CD4-positive, alpha-beta T cell treated with Interleukin-4 for 4 hours (primary cell): ENCODE measurements at regions not wholly inside any gene's neighbourhood (a gene's known extent, or its start where the extent isn't known, plus 50 kb on each side); places are given as distances from the start of the nearest gene placed in this dataset.

Experiments used
- DNase-seq: peaks from one replicate; pipeline ENCODE4 v3.0.0-alpha.2; 2020

- no peak for DNase-seq
Measured at GRCh38 chr18:60667016-60667415, 294.4 kb upstream of the MC4R start.

DNA sequence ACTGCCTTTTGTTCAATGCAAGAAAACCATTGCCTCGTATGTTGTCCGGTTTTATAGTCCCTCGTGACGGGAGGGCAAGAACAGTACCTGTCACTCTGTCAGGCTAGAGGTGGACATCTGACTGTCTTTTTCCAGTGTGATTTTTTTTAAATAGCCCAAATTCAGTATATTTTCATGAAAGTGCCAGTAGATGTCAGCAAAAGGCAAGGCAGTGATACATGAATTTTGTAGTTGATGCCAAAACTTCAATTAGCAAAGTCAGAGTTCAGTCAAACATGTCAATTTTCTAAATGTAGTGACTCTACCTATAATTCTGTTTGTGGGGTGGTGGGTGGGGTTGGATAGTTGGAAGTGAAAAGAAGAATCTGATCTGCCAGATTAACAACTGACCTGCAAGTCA is 296.0 kb upstream of the MC4R start:
- DNase-seq, result no peak

DNA sequence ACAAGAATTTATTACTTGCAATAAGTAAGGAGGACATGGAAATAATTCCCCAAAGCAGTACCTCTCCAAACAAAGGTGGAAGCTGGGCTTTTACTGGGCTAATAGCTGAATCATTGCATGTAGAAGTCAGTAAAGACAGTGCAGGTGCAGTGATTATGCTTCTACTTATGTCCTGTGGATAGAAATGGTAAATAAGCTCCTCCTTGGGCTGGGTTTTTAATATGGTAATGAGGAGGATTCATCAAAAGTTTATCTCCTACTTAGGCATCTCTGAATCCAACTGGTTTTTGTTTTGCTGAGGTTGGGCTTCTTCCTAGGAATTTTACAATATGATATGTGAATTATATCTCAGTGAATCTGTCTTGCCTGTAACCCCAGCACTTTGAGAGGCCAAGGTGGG is 297.4 kb upstream of the MC4R start:
- DNase-seq, result no peak

DNA sequence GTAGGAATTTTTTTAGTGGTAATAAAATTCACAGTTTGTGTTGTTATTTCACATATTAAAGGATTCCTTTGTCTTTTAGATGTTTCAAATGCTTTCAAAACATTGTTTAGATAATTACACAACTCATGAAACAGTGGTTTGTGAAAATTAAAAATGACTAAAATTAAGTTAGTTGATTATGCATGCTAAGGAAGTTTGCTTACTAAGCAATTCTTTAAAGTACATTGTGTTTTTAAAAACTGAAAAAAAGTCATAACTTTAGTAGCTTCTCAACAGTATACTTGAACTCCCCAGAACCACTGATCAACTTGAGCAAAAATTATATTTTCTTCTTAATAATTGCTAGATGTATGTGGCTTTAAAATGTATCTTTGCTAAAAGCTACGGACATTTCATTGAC is 298.4 kb upstream of the MC4R start:
- DNase-seq, result no peak

DNA sequence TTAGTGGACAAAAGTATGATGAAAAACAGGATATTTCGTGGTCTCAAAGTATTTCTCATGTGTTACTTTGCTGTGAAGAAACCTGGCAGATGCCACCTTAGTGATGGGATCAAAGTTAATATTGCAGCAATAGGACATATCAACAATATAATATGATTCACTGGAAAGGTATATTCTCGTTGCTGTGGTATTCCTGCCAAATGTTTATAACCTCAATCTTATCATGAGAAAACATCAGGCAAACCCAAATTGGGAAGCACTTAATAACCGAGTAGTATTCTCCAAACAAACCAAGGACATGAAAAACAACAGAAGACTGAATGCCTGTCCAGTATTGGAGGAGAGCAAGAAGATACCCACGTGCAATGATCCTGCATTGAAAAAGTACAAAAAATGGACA is 302.6 kb upstream of the MC4R start:
- no peak for DNase-seq

DNA sequence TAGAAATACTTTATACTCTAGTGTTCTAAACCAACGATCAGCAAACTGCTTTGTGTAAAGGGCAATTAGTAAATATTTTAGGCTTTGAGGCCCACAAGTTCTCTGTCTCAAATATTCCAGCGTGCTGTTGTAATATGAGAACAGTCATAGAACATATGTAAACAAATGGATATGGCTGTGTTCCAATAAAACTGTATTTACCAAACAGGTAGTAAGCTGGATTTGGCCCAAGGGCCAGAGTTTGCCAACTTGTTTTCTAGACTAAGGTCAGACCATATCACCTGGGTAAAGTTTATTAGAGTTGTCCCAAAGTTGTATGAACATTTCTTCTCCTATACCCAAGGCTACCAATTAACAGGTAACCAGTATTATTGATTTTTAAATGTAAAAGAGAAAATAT is 303.2 kb upstream of the MC4R start:
- no peak for DNase-seq

DNA sequence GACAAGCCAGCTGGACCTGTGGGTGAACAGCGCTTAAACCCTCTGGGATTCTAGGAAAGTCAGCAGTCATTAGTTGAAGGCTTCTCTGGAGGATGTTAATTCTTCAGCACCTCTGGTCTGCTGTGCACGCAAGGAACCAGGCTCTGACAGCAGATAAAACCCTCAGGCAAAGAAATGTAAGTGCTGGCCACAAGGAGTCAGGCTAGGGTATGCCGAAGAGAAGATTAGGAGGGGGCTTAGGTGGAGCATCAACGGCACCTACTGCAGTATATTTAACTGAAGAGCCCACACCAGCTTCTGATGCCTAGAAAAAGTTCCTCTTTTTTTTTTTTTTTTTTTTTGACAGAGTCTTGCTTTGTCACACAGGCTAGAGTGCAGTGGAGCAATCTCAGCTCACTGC is 304.2 kb upstream of the MC4R start:
- no peak for DNase-seq

GRCh38 chr18:60684843-60685513 is 312.4 kb upstream of the MC4R start:
- DNase-seq, result no peak

DNA sequence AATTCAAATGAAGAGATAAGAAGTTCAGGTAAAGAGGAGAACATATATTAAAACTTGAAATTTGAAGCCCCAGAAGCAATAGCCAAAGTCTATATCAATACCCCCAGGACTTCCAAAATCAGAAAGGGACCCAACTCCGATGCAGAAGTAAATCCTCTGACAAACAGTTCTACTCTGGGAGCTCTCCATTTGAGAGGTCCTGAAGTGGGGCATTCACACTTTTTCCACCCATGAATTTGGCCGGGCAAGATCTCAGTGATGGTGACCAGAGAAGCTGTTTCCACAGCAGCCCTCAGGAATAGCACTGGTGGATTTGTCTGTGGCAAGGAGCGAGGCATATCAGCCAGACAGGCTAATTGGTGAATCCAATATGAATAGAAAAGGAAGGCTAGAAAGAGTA is 313.6 kb upstream of the MC4R start:
- no peak for DNase-seq

- DNase-seq, result no peak
Measured at GRCh38 chr18:60691061-60691460, 318.5 kb upstream of the MC4R start.

DNA sequence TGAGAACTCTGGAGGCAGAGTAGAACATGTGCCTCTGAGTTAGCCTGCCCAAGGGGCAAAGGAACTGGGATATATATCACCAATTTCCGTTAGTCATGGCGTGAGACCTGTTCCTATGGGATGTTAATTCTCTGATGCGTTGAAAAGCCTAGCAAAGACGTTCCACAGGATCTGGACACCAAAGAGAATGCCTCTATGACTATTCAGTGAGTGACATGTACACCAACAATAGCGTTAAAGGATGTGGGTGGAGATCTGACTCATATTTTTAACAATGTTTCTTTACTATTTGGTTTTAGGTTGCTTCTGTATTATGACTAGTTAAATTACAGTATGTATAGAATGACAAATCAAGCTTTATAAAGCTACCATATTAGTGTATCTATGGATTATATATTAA is 320.9 kb upstream of the MC4R start:
- DNase-seq, result no peak

DNA sequence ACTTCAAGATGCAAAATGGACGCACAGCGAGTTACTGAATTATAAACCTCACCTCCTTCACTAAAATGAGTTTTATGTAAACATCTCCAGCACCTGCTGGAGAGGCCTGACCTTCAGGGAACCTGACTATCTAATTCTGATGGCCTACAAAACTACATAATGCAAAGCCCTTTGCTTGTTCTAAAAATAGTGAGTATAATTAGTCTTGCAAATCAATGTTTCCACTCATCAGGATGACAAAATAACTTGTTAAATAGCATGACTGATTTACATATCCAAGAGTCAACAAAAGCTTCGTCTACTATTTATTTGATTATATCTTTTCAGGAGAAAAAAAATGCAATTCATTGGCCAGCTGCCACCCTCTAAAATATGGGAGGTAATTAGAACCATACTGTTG is 326.3 kb upstream of the MC4R start:
- no peak for DNase-seq

- no peak for DNase-seq
Measured at GRCh38 chr18:60722742-60723141, 350.2 kb upstream of the MC4R start.

DNA sequence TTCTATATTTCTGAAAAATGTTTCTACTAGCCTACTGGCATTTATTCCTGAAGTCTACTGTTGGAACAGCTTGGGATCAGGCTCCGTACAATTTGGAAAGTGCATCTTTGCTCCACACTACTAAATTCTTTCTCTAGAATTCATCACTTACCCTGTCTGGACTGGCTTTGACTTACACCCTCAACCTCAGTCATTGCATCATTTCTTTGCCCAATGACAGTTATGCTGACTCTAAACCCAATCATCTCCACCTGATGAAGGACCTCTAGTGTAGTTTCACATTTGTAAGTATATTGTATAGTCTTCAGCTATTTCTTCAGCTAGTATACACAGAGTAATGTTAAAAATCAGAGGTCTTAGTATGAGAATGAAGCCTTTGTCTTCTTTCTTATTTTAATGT is 359.6 kb upstream of the MC4R start:
- no peak for DNase-seq

DNA sequence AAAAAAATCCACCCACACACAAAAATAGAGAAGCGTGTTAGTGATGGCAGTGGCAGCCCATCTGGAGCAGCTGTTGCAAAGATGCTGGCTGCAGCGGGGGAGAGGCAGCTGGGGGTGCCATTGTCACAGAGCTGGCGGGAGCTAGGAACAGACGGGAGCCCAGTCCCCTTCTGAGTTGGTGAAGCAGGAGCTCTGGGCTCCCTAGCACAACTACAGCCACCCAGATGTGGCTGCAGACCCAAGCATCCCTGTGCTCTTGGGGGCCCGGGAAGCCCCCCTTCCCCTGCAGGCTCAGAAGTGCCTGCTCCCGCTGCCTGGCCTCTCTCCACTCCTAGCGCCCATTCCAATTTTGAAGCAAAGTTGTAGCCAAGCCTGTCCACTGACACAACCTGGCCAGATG is 366.6 kb upstream of the MC4R start:
- DNase-seq, result no peak

- DNase-seq, result no peak
Measured at GRCh38 chr18:60740313-60740712, 367.7 kb upstream of the MC4R start.

- no peak for DNase-seq
Measured at GRCh38 chr18:60746491-60746890, 373.9 kb upstream of the MC4R start.

- DNase-seq, result no peak
Measured at GRCh38 chr18:60746919-60747318, 374.3 kb upstream of the MC4R start.

DNA sequence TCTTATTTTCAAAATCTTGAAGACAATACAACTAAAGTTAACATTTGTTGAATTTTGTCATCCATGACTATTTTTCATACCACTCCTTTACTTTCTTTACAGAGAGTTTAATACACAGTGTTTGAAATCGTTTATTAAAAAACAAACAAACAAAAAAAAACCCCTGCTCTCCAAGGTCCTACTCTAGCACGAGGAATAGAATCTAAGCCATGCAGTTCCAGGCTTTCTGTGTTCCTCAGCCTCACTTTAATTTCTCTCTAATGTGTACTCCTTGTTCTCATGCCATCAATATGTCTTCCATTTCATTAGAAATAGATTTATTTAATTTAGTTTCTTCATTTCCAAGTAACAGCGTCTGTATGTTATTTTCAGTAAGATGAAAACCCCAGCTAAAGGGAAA is 381.2 kb upstream of the MC4R start:
- DNase-seq, result no peak

DNA sequence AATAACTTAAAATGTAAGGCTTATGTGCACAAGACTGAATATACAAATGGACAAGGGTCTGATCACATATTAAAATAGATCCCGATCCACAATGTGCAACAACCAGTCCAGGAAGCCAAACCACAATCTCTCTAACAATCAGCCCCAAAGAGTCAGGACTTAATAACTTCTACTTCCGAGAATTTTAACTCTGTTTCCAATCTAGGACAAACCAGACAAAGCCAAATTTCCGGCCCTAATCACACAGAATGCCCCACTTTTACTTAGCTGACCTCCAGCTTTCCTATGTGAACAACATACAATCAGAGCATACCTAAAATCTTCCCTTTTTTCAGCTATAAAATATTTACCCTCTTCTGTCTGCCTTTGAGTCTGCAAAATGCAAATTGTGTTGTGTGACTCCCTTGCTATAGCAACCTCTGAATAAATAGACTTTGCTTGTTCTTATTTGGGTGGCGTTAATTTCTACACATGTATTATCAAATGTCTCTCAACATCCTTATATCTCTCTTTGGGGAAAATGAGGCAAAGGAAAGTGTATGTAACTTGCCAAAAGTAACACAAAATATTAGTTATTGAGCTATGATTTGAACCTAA is 381.9 kb upstream of the MC4R start:
- no peak for DNase-seq

GRCh38 chr18:60755134-60755533 is 382.6 kb upstream of the MC4R start:
- no peak for DNase-seq

GRCh38 chr18:60775978-60776377 is 403.4 kb upstream of the MC4R start:
- no peak for DNase-seq

GRCh38 chr18:60784161-60784560 is 411.6 kb upstream of the MC4R start:
- no peak for DNase-seq

DNA sequence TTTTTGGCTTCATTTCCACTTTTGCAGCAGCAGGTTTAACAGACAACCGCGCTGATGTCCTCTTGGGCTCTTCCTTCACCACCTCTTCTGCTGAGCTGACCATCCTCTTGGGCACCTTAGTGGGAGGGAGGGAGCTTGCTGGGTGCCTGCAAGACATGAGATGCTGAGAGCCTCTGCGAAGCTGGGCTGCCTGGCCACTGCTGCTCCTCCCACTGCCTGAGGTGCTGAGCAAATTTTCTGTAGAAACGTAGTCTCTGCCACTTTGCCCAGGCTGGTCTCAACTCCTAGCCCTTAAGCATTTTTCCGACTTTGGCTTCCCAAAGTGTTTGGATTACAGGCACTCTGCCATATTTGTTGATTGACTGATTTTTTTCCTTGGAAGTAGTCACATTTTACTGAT is 422.2 kb upstream of the MC4R start:
- DNase-seq, result no peak

DNA sequence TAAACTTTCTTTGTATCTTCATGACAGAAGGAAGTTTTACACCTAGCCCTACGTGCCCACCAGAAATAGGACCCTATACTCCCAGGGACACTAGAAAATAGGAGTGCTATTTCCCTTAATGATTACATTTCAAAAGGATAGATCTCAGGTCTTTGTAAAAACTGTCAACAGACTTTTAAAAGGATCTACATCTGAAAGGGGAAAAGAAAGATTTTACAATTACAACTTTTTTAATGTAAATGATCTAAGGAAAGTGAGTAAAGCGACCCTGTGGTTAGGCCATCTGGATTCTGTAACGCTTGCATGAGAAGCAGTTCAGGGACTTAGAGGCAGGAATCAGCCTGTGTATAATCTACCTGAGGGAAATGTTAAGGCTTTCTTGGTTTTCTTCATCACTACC is 431.8 kb upstream of the MC4R start:
- DNase-seq, result no peak
